ENCODE measurements at regions not wholly inside any gene's neighbourhood (a gene's known extent, or its start where the extent isn't known, plus 50 kb on each side); places are given as distances from the start of the nearest gene placed in this dataset.

DNA sequence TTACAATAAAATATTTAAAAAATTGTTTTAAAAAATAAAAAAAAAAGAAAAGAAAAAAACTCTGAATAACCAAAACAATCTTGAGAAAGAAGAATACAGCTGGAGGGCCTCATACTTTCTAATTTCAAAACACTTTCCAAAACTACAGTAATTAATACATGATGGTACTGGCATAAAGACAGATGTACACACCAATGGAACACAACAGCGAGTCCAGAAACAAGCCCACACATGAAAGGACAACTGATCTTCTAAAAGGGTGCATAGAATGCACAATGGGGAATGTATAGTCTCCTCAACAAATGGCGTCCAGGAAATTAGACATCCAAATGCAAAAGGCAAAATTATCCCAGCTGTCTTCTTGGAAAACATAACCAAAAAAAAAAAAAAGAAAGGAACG is 99.6 kb downstream of the LURAP1L start:
- DNase-seq, result no peak

DNA sequence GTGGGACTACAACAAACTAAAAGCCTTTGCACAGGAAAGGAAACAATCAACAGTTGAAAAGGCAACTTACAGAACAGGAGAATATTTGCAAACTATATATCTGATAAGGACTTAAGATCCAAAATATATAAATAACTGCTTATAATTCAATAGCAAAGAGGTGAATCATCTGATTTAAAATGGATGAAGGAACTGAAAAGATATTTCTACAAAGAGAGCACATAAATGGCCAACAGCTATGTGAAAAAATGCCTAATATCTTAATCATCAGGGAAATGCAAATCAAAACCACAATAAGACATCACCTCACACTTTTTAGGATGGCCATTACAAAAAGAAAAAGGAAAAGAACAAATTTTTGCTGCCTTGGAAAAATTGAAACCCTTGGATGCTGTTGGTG is 100.4 kb downstream of the LURAP1L start:
- DNase-seq, result no peak

DNA sequence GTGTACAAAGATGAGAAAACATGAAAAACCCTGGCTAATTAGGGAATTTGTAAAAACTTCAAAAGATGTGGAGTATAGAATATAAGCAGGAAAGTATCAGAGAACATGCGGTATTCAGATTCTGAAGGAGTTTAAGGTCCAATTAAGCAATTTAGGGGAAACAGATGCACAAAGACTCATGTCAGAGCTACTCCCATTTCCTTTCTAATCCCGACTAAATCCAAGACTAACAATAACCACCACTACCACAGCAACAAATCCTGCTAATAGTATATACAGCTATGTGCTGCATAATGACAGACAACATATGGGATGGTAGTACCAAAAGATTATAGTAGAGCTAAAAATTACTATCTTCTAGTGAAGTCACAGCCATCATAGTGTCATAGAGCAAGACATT is 102.1 kb downstream of the LURAP1L start:
- no peak for DNase-seq

DNA sequence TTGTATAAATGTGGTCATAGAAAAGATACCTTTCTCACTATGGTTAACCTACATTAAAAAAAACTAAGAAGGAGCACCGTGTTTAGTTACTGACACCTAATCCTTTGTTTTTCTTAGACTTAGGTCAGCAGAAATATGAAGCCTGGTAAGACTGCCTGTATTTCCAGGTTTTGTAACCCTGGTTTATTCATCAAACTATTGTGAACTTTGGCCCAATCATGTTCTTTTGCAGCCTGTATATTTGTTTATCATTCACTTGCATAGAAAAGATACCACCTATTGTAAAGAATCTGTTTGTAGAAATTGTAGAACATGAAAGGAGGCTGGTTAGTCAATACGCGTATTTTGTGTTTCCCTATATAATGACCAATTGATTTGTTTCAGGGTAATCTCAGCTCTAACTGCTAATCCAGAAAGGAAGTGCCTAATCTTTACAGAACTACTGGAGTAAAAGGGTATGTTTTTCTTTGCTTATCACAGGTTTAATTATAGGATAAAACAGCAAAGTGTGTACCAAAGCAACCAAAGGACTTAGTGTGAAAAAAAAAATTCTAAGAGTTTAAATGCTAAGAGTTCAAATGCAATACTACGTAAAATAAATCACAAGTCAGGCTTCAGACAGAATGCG is 103.6 kb downstream of the LURAP1L start:
- no peak for DNase-seq

DNA sequence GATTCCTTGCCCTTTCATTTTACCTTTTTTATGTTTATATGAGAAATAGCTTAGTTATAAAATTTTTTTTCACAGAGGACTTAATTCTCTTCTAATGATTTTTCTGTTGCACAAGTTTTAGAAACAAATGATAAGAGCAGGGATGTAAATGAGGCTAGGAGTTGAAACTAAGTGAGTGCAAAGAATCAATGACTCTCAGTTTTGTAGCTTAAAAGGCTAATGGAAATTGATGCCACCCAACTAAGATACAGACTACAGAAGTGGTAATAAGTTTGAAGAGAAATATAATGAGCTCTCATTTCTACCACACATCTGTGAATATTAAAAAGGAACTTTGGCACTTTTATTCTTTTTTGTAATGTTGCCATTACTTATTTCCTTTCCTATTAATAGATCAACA is 105.1 kb downstream of the LURAP1L start:
- no peak for DNase-seq

DNA sequence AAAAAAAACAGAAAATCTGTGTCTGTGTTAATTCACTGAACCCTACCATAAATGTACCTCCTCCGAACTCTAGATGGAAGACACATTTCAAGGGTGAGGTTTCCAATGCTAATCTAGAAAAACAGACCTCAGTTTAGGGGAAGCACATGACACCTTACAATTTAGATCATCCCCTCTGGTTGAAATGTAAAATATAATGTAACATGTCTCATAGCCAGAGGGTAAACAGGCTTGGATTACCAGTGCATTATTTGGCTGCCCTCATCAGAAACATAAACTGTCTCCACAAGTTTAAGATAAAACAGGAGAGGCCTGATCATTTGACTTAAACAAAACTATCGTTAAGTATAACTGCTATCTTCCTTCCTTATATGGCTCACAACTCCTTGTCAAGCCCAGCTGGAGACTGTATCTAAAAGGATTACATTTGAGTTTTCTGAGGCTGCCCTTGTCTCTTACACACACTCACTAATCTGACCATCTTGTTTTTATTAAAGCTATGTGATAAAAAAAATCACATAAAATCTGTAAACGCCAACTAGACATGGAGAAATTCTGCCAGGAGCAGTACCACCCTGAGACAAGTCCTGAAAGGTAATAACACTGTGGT is 105.7 kb downstream of the LURAP1L start:
- DNase-seq, result peak; percentile 33

DNA sequence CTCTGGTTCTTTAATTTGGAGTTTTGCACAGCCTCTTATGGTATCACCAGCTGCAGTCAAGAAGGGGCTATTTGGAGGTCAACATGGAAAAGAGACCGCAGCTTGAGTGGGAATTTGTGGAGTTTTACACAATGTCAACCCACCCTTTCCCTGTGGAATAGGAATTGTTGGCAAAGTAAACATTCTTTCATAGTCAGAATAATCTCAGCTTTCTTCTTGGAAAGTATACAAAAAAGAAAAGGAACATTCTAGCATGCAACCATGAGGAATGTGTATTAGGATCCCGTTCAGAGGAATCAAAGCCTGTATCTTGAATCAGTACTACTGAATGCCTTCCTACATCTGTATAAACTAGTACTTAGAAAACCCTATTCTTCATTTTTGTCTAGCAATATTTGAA is 107.6 kb downstream of the LURAP1L start:
- peak; percentile 78 for DNase-seq

DNA sequence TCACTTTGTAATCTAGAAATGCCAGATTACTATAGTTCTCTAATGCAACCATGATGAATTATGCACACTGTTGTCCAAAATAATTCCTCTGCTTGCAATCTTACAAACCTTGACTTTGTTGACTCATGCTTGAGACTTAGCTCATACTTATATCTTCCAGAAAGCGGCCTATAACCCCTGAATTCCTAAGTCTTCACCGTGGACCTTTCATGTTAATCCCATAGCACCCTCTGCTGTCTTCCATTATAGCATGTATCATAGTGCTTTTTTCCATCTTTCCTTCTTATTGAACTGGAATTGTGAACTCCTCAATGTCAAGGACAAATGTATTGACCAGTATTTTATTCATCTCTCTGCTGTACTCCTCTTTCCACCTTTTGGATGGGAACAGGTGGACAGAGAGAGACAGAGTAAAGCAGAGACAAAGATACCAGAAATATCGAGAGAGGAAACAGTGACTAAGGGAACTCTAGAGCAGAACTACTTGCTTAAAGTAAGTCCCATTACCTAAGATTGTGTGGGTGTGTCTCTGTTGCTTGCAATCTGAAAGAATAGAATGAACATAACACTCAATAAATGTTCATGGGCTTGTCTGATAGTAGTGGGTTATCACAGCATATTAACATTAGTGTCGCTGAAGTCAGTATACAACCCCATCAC is 110.0 kb downstream of the LURAP1L start:
- DNase-seq, result no peak

DNA sequence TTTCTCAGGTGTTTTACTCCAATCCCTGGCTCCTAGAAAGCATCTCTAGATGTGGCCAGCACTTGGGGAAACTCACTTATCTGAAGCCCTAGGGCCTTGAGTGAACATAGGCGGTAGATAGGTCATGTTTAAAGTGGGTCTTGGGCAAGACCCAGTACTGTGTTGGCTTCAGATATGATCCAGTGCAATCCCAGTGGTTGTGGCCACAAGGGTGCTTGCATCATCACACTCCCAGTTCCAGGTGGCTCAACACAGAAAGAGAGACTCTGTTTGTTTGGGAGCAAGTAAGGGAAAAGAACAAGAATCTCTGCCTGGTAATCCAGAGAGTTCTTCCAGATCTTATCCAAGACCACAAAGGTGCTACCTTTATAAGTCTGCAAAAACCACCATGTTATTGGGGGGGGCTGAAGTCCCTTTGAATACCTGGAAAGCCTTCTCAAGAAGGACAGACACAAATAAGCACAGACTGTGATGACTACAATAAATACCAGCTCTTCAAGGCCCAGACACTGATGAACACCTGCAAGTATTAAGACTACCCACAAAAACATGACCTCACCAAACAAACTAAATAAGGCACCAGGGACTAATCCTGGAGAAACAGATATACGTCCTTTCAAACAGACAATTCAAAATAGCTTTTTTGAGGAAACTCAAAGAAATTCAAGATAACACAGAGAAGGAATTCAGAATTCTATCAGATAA is 114.7 kb downstream of the LURAP1L start:
- no peak for DNase-seq

DNA sequence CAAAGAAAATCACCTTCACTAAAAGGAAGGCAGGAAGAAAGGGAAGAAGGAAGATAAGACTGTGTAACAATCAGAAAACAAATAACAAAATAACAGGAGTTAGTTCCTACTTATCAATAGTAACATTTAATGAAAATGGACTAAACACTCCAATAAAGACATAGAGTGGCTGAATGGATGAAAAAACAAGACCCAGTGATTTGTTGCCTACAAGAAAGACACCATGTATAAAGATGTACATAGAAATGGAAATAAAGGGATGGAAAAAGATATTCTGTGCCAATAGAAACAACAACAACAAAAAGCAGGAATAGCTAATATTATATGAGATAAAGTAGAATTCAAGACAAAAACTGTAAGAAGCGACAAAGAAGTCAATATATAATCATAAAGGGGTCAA is 116.8 kb downstream of the LURAP1L start:
- DNase-seq, result no peak

DNA sequence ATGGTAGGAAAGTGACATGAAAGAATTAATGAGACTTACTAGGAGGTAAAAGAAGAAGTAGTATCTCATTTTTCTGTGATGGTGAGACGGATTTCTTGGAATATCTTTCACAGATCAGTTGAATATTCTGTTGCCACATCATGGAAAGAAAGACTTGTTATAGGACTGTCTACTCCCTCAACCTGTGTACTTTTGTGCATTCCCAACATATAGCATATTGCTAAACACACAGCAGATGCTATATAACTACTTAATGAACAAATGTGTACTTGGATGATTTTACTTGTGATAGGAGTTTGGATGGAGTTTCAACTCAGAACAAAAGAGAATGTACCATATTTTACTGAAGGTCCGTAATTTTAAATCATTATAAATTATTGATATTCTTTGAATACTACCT is 128.5 kb downstream of the LURAP1L start:
- DNase-seq, result no peak

DNA sequence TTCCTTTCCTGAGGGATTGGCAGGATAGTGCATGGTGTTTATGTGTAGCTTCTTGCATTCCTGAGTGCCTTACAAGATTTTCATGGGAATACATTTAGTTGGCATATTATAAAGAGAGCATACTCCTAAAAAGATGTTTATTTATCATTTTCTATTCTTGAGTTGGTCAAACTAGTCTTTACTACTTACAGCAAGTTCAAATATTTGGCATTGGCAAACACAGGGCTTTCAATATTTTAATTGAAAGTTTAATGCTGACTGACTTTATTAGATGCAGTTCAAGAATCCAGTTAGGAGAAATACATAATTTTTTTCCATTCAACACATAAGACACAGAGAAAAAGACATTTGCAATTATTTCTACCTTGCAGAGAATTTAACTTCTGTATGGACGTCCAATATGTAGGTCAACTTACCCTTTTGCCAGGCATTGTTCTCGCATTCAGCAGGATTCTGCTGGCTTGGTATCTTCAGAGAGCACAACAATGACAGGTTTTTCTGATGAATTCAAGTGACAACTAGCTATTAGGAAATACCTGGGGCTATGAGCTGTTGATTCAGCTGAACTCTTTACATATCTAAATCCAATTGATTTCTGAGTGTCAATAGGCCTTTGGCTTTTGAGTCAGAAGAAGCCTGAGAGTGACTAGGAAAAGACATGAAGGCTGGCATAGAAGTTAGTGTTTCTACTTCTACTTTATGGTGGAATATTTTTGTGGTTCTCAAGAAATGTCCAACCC is 129.6 kb downstream of the LURAP1L start:
- DNase-seq, result no peak

DNA sequence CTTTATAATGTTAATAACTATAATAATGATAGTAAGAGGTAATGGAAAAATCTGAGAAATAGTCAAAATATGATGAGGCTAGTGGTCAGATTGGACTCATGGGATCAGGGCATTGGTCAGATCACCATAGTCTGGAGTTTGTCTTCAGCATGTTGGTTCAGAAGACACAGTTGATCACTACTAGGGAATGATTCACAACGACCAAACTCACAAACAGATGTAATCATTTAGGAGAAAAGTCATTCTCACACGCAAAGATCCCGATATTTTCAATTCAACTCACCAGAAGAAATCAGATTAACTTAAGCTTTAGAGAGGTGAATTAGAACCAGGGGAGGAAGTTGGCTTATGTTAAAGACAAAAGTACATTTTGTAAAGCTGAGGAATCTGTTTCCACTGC is 131.8 kb downstream of the LURAP1L start:
- DNase-seq, result peak; percentile 72

DNA sequence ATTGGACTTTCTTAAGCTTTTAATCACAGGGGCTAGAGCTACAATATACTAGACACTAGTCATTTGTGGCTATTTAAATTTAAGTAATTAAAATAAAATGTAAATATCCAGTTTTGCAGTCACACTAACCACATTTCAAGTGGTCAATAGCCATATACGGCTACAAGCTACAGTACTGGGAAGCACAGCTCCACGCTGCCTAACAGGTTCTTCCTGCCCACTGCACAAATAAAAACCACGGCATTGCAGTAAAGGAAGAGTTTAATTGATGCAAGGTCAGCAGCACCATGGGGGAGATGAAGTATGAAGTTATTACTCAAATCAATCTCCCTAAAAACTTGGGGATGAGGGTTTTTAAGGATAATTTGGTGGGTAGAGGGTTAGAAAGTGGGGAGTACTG is 134.1 kb downstream of the LURAP1L start:
- DNase-seq, result no peak

DNA sequence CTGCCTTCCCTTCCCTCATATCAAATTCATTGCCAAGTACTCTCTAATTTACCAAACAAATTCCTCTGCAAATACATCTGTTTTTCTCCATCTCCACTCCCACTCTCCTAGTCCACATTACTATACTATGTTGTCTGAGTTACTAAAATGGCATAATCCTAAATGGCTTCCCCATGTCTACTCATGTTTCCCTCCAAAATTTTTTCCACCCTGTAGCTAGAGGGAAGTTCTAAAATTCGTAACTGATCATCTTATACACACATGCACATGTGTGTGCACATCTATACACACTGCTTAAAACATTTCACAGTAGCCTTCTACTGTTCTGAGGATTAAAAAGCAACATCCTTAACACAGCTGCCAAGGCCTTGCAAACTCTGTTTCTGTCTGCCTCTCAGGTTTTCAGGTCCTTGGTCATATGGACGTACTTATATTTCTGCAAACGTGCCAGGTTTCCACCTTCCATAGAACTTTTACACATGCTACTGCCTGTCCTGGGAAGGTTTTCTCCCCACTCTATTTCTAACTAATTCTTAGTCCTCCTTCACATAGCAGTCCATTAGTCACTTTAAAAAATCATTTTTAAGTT is 140.6 kb downstream of the LURAP1L start:
- DNase-seq, result no peak

DNA sequence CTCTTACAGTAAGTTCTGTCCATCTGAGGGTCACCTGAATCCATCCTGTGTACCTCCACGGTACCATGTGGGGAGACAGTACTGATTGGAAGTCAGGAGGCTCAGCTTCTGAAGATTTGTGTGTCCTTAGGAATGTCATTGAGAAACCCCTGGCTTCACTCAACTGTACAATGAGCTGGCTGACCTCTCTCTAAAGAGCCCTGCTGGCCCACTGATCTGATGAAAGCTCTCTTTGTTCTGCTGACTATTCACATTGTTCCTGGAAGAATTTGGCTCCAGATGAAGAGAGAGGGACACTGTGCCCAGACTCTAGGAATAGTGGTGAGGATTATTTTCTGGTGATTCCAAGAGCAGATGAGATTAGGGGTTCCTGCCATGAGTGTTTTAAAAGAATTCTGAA is 141.2 kb downstream of the LURAP1L start:
- DNase-seq, result no peak

DNA sequence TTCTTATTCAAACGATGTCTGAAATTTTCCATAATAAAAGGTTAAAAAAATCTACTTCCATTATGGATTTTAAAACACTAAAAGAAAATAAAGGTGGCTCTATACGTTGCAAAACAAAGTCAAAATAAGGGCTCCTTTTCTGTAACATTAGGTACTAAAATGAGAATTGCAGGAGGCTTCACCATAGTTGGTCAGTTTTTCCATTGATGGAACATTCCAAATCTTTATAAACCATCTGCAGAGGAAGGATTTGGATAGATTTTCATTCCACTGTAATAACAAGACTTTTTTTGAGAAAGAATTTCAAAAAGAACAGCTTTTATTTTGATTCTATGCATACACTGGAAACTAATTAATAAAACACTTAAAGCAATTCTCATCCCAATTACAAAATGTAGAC is 145.6 kb downstream of the LURAP1L start:
- DNase-seq, result no peak

DNA sequence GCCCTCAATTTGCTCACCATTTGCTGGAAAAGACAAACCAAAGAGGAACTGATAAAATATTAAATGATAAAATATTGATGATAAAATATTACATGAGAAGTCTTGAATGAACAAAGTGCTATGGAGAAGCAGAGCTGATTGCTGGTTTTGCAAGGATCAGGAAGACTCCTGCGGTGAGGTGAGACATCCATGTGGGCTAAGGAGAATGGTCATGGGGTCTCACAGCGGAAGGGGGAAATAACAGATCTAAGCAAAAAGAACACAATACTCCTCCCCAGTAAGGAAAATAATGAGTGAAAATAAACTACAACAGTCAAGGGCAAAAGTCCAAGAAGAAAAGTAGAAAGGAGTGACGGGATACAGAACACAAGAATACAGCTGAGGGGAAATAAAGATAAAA is 146.8 kb downstream of the LURAP1L start:
- DNase-seq, result no peak

DNA sequence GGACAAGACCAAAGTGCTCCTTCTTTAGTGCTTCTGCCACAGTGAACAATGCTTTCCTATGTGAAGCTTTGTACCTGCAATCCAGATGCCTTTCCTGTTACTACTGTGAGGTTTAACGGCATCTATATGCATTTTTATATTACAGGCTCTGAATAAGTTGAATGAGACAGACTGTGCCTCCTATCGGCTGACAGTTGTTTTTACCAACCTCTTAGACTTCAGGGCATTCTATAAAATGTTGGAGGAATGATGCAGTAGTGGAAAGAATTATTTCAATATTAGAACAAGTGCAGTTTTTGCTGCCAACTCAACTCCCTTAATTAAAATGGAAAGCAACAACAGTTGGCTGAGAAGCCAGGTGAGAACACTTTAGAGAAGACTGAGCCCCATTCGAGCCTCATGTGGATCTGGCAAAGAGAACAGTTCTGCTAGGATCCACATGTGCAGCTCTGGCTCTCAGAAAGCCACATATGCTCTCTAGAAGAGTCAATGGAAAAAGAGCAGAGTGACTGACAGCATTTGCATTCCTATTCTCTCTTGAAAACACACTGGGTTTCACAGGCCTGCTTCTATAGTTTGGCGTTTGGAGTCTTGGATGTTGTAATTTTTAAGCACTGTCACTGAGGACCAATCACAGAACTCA is 147.5 kb downstream of the LURAP1L start:
- DNase-seq, result peak; percentile 96

DNA sequence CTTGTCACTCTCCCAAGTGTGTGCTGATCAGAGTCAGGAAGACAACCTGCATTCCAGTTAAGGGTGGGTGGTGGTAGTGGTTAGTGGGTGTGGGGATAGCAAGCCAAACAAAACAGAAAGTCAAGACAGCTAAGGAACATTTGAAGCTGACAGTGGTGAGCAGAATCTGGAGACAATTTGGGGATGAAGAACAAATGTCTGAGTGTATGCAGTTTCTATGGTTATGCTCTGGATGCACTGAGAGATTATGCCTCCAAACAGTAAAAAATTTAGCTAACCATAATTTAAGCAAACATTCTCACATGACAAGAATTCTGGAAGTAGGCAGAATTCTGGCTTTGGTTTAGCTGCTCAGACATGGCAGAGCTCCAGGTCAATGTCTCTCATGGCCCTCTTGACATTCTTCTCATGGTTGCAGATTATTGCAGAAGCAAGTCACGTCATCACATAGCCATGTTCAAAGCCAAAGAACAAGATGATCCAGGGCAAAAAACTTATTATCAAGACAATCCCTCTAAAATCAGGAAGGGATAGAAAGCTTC is 148.7 kb downstream of the LURAP1L start:
- peak; percentile 97 for DNase-seq

DNA sequence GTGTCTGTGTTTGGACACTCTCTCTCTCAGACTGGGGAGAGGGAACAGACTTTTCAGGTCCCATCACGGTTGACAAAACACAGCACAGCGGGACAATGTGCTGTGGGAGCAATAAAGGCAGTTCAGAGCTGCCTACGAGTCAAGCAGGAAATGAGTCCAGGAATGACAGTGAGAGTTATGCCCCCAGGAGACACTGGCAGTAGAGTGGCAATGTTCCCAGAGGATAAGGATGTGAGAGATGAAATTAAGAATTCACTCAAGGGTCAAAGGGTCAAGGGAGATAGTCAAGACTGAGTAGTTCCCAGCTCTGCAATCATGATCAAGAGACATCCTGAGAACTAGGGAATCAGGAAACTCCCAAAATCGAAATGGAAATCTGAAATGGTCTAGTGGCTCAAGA is 156.1 kb downstream of the LURAP1L start:
- DNase-seq, result no peak

DNA sequence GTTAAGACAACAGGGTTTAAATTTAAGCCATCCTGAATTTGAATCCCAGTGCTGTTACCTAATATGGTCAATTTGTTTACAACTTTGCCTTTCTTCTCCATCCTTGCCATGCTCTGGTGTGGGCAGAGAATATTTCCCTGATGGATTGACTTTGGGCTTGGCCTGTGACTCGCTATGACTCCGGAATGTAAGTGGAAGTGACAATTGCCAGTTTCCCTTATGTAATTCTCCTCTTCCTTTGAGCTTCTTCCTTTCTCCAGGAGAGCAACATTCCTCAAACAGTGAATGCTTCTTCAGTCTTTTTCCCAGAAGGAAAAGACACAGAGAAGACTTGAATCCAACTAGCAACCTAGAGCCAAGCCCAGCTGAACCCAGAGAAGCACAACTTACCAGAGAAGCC is 159.1 kb downstream of the LURAP1L start:
- DNase-seq, result no peak
